H1 (cell line): ENCODE measurements at regions not wholly inside any gene's neighbourhood (a gene's known extent, or its start where the extent isn't known, plus 50 kb on each side); places are given as distances from the start of the nearest gene placed in this dataset.
A peak's percentile ranks its signal among the peaks of the same experiment; 100 is the strongest.

ENCODE experiments used
- CTCF ChIA-PET: fragments of 300-600 bp; sonication (Branson Sonifier 250); formaldehyde crosslinking; loops from one replicate; lab custom pipeline; 2021; ENCODE audit not compliant: partially characterized antibody; lab: Charles Lee
- POLR2A ChIA-PET: fragments of 300-600 bp; sonication (Branson Sonifier 250); formaldehyde crosslinking; loops from one replicate; lab custom pipeline; 2021; ENCODE audit warnings: inconsistent platforms; ENCODE audit not compliant: partially characterized antibody; lab: Charles Lee
- DNase-seq, 2 experiments: peaks; one replicate each; pipeline versions ENCODE4 v3.0.0 to v3.0.0-alpha.2; 2010 to 2022; ENCODE audit warnings: low spot score in 2 of 2, low read depth in 1 of 2, mixed read lengths in 1 of 2
- FAIRE-seq: peaks from 2 replicates; lab custom pipeline; 2011; peaks lifted over from hg19 to GRCh38; lab: Jason Lieb, UNC
- H2AFZ ChIP-seq: 2 replicates; pipeline ENCODE4 v1.8.1; 2012; ENCODE audit warnings: low read length, inconsistent platforms
- H2AK5ac ChIP-seq: 2 replicates; pipeline ENCODE4 v1.6.1; 2013; ENCODE audit warnings: low read depth, low read length
- H2BK120ac ChIP-seq: replicated peaks from 2 replicates; pipeline ENCODE3; 2013; ENCODE audit warnings: low read depth, low read length, inconsistent platforms
- H2BK12ac ChIP-seq: 2 replicates; pipeline ENCODE4 v1.6.1; 2013; ENCODE audit warnings: low read depth, low read length
- H2BK15ac ChIP-seq: 2 replicates; pipeline ENCODE4 v1.6.1; 2013; ENCODE audit warnings: low read length
- H2BK20ac ChIP-seq: 2 replicates; pipeline ENCODE4 v1.6.1; 2013; ENCODE audit warnings: low read length
- H2BK5ac ChIP-seq: 2 replicates; pipeline ENCODE4 v1.6.1; 2013; ENCODE audit warnings: low read depth, low read length
- H3K14ac ChIP-seq: 2 replicates; pipeline ENCODE4 v1.6.1; 2013; ENCODE audit warnings: inconsistent platforms; ENCODE audit not compliant: insufficient read length
- H3K18ac ChIP-seq: 2 replicates; pipeline ENCODE4 v1.6.1; 2013; ENCODE audit warnings: low read length; ENCODE audit errors: extremely low read depth
- H3K23ac ChIP-seq: 2 replicates; pipeline ENCODE4 v1.6.1; 2013; ENCODE audit warnings: inconsistent platforms; ENCODE audit not compliant: insufficient read length
- H3K23me2 ChIP-seq: 2 replicates; pipeline ENCODE4 v1.6.1; 2013; ENCODE audit warnings: low read depth, low read length
- H3K27ac ChIP-seq: 2 replicates; pipeline ENCODE4 v1.6.1; 2011; ENCODE audit warnings: low read depth, low read length, inconsistent platforms
- H3K27me3 ChIP-seq, 4 experiments: replicated peaks in 1 of 4; 1 replicate in 1 of 4; 2 replicates in 3 of 4; pipeline versions ENCODE4 v1.6.1 to v1.8.1; 2011 to 2013; ENCODE audit warnings: low read length in 3 of 4, mild to moderate bottlenecking in 3 of 4, inconsistent platforms in 2 of 4, mixed read lengths in 2 of 4, moderate library complexity in 1 of 4; ENCODE audit not compliant: control insufficient read depth in 3 of 4, insufficient read depth in 3 of 4; ENCODE audit errors: extremely low read depth in 1 of 4
- H3K36me3 ChIP-seq, 4 experiments: 2 replicates each; pipeline versions ENCODE4 v1.6.1 to v1.8.1; 2011 to 2013; ENCODE audit warnings: mild to moderate bottlenecking in 4 of 4, low read length in 3 of 4, moderate library complexity in 2 of 4, control low read depth in 1 of 4, inconsistent platforms in 1 of 4; ENCODE audit not compliant: insufficient read depth in 4 of 4, control insufficient read depth in 2 of 4
- H3K4ac ChIP-seq: replicated peaks from 2 replicates; pipeline ENCODE3; 2013; ENCODE audit warnings: low read length, low read depth, mixed read lengths, inconsistent platforms; ENCODE audit not compliant: insufficient read length
- H3K4me1 ChIP-seq, 4 experiments: replicated peaks in 1 of 4; 1 replicate in 1 of 4; 2 replicates in 3 of 4; pipeline versions ENCODE4 v1.6.1 to v1.8.1; 2011 to 2013; ENCODE audit warnings: low read length in 3 of 4, inconsistent platforms in 2 of 4, mixed read lengths in 1 of 4; ENCODE audit not compliant: insufficient read depth in 4 of 4, control insufficient read depth in 3 of 4
- H3K4me2 ChIP-seq, 2 experiments: 2 replicates each; pipeline versions ENCODE4 v1.6.1 to v1.8.1; 2011 to 2013; ENCODE audit warnings: low read depth in 2 of 2, low read length in 2 of 2, control low read depth in 1 of 2, inconsistent platforms in 1 of 2, mild to moderate bottlenecking in 1 of 2; ENCODE audit not compliant: insufficient read depth in 1 of 2
- H3K4me3 ChIP-seq, 4 experiments: fragments of 200-600, 300-600 bp in 1 of 4; sonication (generic), shearing (Covaris generic), sonication (Bioruptor Twin) in 1 of 4; 2 replicates each; pipeline versions ENCODE4 v1.5.1 to v1.8.1; 2011 to 2016; ENCODE audit warnings: low read length in 4 of 4, low read depth in 3 of 4, control low read depth in 2 of 4, inconsistent platforms in 2 of 4, mild to moderate bottlenecking in 2 of 4, mixed read lengths in 1 of 4, moderate library complexity in 1 of 4; ENCODE audit not compliant: insufficient read depth in 2 of 4; ENCODE audit errors: extremely low read depth in 1 of 4
- H3K56ac ChIP-seq: replicated peaks from 2 replicates; pipeline ENCODE3; 2013; ENCODE audit warnings: low read depth, mild to moderate bottlenecking, mixed read lengths, low read length, inconsistent platforms; ENCODE audit not compliant: insufficient read length
- H3K79me1 ChIP-seq: 2 replicates; pipeline ENCODE4 v1.6.1; 2013; ENCODE audit warnings: low read depth, low read length, control low read depth
- H3K79me2 ChIP-seq, 2 experiments: 2 replicates each; pipeline versions ENCODE4 v1.6.1 to v1.8.1; 2012 to 2013; ENCODE audit warnings: low read length in 2 of 2, mild to moderate bottlenecking in 2 of 2, inconsistent platforms in 1 of 2; ENCODE audit not compliant: insufficient read depth in 2 of 2, control insufficient read depth in 1 of 2
- H3K9ac ChIP-seq, 4 experiments: replicated peaks in 1 of 4; 1 replicate in 1 of 4; 2 replicates in 3 of 4; pipeline versions ENCODE4 v1.6.1 to v1.8.1; 2011 to 2013; ENCODE audit warnings: low read depth in 3 of 4, low read length in 3 of 4, control low read depth in 2 of 4, mild to moderate bottlenecking in 2 of 4, moderate library complexity in 2 of 4, inconsistent platforms in 1 of 4; ENCODE audit errors: extremely low read depth in 1 of 4
- H3K9me3 ChIP-seq, 2 experiments: 2 replicates each; pipeline versions ENCODE4 v1.6.1 to v1.8.1; 2012 to 2013; ENCODE audit warnings: mild to moderate bottlenecking in 2 of 2, moderate library complexity in 2 of 2, control low read depth in 1 of 2, inconsistent platforms in 1 of 2, low read depth in 1 of 2, low read length in 1 of 2, mixed read lengths in 1 of 2; ENCODE audit not compliant: insufficient read depth in 2 of 2
- H4K20me1 ChIP-seq, 2 experiments: replicated peaks in 1 of 2; 2 replicates each; pipeline versions ENCODE3 to v1.8.1; 2011 to 2013; ENCODE audit warnings: inconsistent platforms in 2 of 2, low read length in 2 of 2, mild to moderate bottlenecking in 1 of 2; ENCODE audit not compliant: insufficient read depth in 2 of 2, control insufficient read depth in 1 of 2
- H4K5ac ChIP-seq: 2 replicates; pipeline ENCODE4 v1.6.1; 2013; ENCODE audit warnings: low read length, low read depth, mixed read lengths, inconsistent platforms; ENCODE audit not compliant: insufficient read length
- H4K8ac ChIP-seq: 2 replicates; pipeline ENCODE4 v1.8.0; 2013; ENCODE audit warnings: mild to moderate bottlenecking, moderate library complexity, low read length, inconsistent platforms; ENCODE audit not compliant: insufficient read depth; ENCODE audit errors: extremely low read depth
- H4K91ac ChIP-seq: replicated peaks from 2 replicates; pipeline ENCODE3; 2013; ENCODE audit warnings: low read length, mixed read lengths, inconsistent platforms; ENCODE audit not compliant: insufficient read length
- POU5F1 ChIP-seq: IDR thresholded peaks from 2 replicates; pipeline ENCODE4 v1.6.1; 2011; ENCODE audit warnings: low read depth, mild to moderate bottlenecking, low read length, moderate library complexity
- RAD21 ChIP-seq, 2 experiments: IDR thresholded peaks in 1 of 2; conservative IDR thresholded peaks in 1 of 2; 2 replicates each; pipeline ENCODE4 v1.6.1; 2011; ENCODE audit warnings: low read depth in 2 of 2, low read length in 2 of 2, improper control_type of control experiment in 1 of 2, inconsistent platforms in 1 of 2, mild to moderate bottlenecking in 1 of 2, moderate library complexity in 1 of 2
- WGBS, 2 experiments: shearing (Covaris generic) in 1 of 2; methylation state at CpG; one replicate each; pipeline versions ENCODE4 v1.1.6 to v1.1.7; 2013 to 2015; ENCODE audit warnings: low lambda C conversion rate in 2 of 2, mixed read lengths in 2 of 2, inconsistent platforms in 1 of 2, low coverage in 1 of 2, missing lambda C conversion rate in 1 of 2; ENCODE audit not compliant: insufficient replicate concordance in 2 of 2, insufficient coverage in 1 of 2, insufficient read length in 1 of 2; ENCODE audit errors: extremely low coverage in 1 of 2, missing lambda C conversion rate in 1 of 2; 5-methylcytosine and 5-hydroxymethylcytosine counted together

- Histone ChIP-seq H3K36me3 (no peaks in the 10 kb centered on the region), H3K79me1 (no peaks in the 10 kb centered on the region), H2BK15ac (no peak overlapping the region), H2AFZ (no peak overlapping the region), H2BK20ac (no peak overlapping the region), H3K9ac (no peak overlapping the region), H3K4me2 (no peak overlapping the region), H2BK12ac (no peak overlapping the region), H3K9me3 (peaks cover 3 to 13% of the 10 kb centered on the region in 2 experiments; a peak in 3 of 4 replicates), H4K8ac (no peak overlapping the region), H4K91ac (peak overlapping the region; percentile 19), H3K23me2 (no peaks in the 10 kb centered on the region), H2BK5ac (no peak overlapping the region), H3K4ac (no peak overlapping the region), H4K5ac (no peak overlapping the region), H3K4me1 (no peaks in the 10 kb centered on the region), H3K79me2 (no peaks in the 10 kb centered on the region), H3K14ac (no peak overlapping the region), H3K27me3 (no peaks in the 10 kb centered on the region), H3K27ac (no peak overlapping the region), H3K56ac (no peak overlapping the region), H3K18ac (no peak overlapping the region), H3K4me3 (no peak overlapping the region), H2BK120ac (no peak overlapping the region), H4K20me1 (no peaks in the 10 kb centered on the region), H2AK5ac (no peak overlapping the region), H3K23ac (no peak overlapping the region)
- WGBS, 2 experiments, result 83% methylated on average over 4 of the region's 4 CpGs; no CpG with 5 or more reads in 1 of the 2 experiments
- ChIA-PET POLR2A (no interaction called here), CTCF (no interaction called here)
- FAIRE-seq (no peak), DNase-seq (no peak)
- TF ChIP-seq POU5F1 (no peak), RAD21 (IDR thresholded peaks at IDR 0.05 in 1 of 2, conservative IDR thresholded peaks at IDR 0.05 in 1 of 2; ENCODE audit: low read depth in 2 of 2, low read length in 2 of 2) (no peak)
Measured at GRCh38 chr7:45414226-45414625, 159.9 kb upstream of the ADCY1 start.
